ENCODE measurements at regions not wholly inside any gene's neighbourhood (a gene's known extent, or its start where the extent isn't known, plus 50 kb on each side); places are given as distances from the start of the nearest gene placed in this dataset.

DNA sequence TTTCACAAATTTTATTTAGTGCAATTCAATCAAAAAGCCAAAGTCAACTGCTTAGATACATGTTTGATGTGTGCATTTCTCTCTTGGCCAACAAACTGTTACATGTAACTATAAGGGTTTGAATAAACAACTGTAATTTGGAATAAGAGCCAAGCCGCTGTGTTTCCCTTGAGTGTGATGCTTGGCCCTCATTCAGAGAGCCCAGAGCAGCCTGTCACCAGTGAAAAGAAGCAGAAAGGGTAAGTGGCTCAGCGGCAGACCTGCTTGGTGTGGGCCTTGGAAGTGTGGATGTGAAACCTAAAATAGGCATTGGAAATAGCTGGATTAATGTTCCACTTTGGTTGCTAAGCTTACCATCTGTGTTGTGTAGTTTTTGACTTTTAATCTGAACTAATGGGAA is 924.6 kb downstream of the OLFM4 start:
- no peak overlapping the region for H3T11ph ChIP-seq (ENCODE audit: low read length)
- no peak overlapping the region for H3K4ac ChIP-seq (ENCODE audit: low read depth, low read length)
- Mint-ChIP-seq H3K9me3 (no peaks in the 10 kb centered on the region), H3K4me3 (no peak overlapping the region), H3K27me3 (ENCODE audit: low read depth) (no peaks in the 10 kb centered on the region), H3K4me1 (no peaks in the 10 kb centered on the region), H3K36me3 (ENCODE audit: insufficient read depth in 1 of 3, low read depth in 3 of 3) (no peaks in the 10 kb centered on the region), H3K27ac (peak overlapping the region in 1 of 3 experiments; percentile 63; a peak in 1 of 7 replicates)
- H2BK15ac ChIP-seq (ENCODE audit: low read depth, low read length), result no peak overlapping the region
- H2AK5ac ChIP-seq (ENCODE audit: insufficient read length, low read length), result no peak overlapping the region
- no peak overlapping the region for H3K4me2 ChIP-seq (ENCODE audit: insufficient read depth, insufficient read length, low read length)
- no peaks in the 10 kb centered on the region for H3K9me3 ChIP-seq (ENCODE audit: control insufficient read depth, low read depth, low read length)
- no peaks in the 10 kb centered on the region for H3K79me2 ChIP-seq (ENCODE audit: insufficient read depth, low read length)
- no peak overlapping the region for H2BK120ac ChIP-seq (ENCODE audit: low read depth, low read length, poor library complexity, severe bottlenecking)
- no peak overlapping the region for H4K91ac ChIP-seq (ENCODE audit: insufficient read length, low read depth, low read length)
- H2BK5ac ChIP-seq (ENCODE audit: insufficient read length, low read length), result no peak overlapping the region
- no peak overlapping the region for H4K5ac ChIP-seq (ENCODE audit: insufficient read length, low read depth, low read length)
- WGBS (ENCODE audit: extremely low coverage, insufficient read length, low lambda C conversion rate), result no CpG with 5 or more reads among the region's 2 CpGs
- no peaks in the 10 kb centered on the region for H3K79me1 ChIP-seq (ENCODE audit: insufficient read depth, low read depth, low read length, poor library complexity, severe bottlenecking)
- H3K23ac ChIP-seq (ENCODE audit: insufficient read length, low read depth, low read length), result no peak overlapping the region
- no peak overlapping the region for H3K27ac ChIP-seq (ENCODE audit: insufficient read length, low read depth, low read length)
- no peaks in the 10 kb centered on the region for H3K27me3 ChIP-seq (ENCODE audit: insufficient read depth, low read length)
- H2AFZ ChIP-seq (ENCODE audit: low read length), result no peak overlapping the region
- H4K8ac ChIP-seq (replicated peaks; ENCODE audit: insufficient read length, low read depth, low read length), result no peak overlapping the region
- no peak overlapping the region for H2BK20ac ChIP-seq (ENCODE audit: low read depth, low read length, poor library complexity, severe bottlenecking)
- no peaks in the 10 kb centered on the region for H4K20me1 ChIP-seq (ENCODE audit: control insufficient read depth, insufficient read depth, insufficient read length)
- H3K23me2 ChIP-seq (ENCODE audit: insufficient read length, low read depth, low read length, poor library complexity, severe bottlenecking), result no peaks in the 10 kb centered on the region
- no peak overlapping the region for H3K56ac ChIP-seq (ENCODE audit: insufficient read length, low read depth, low read length)
- DNase-seq, result no peak
- no peaks in the 10 kb centered on the region for H3K4me1 ChIP-seq (ENCODE audit: insufficient read depth, low read length)
- no peak overlapping the region for H3K9ac ChIP-seq (ENCODE audit: extremely low read depth, insufficient read length, low read length)
- no peak overlapping the region for H2BK12ac ChIP-seq (ENCODE audit: insufficient read length, low read depth, low read length)
- H3K14ac ChIP-seq (ENCODE audit: insufficient read depth, low read length), result no peak overlapping the region
- TF ChIP-seq, protein P1, sequence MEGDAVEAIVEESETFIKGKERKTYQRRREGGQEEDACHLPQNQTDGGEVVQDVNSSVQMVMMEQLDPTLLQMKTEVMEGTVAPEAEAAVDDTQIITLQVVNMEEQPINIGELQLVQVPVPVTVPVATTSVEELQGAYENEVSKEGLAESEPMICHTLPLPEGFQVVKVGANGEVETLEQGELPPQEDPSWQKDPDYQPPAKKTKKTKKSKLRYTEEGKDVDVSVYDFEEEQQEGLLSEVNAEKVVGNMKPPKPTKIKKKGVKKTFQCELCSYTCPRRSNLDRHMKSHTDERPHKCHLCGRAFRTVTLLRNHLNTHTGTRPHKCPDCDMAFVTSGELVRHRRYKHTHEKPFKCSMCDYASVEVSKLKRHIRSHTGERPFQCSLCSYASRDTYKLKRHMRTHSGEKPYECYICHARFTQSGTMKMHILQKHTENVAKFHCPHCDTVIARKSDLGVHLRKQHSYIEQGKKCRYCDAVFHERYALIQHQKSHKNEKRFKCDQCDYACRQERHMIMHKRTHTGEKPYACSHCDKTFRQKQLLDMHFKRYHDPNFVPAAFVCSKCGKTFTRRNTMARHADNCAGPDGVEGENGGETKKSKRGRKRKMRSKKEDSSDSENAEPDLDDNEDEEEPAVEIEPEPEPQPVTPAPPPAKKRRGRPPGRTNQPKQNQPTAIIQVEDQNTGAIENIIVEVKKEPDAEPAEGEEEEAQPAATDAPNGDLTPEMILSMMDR (conservative IDR thresholded peaks at IDR 0.05), result no peak
- no peak overlapping the region for H3K18ac ChIP-seq (ENCODE audit: insufficient read length, low read depth, low read length)

Data from H9 (cell line).